Breast epithelium (tissue), 3 donors: ENCODE measurements at regions not wholly inside any gene's neighbourhood (a gene's known extent, or its start where the extent isn't known, plus 50 kb on each side); places are given as distances from the start of the nearest gene placed in this dataset.

Experiments
- POLR2A ChIP-seq: fragments of 450-650 bp; IDR thresholded peaks from one replicate; pipeline ENCODE4 v1.6.1; 2016; ENCODE audit warnings: antibody characterized with exemption, mild to moderate bottlenecking, moderate library complexity
- TF ChIP-seq, protein P1 (sequence below), 3 donors: fragments of 450-650 bp; IDR thresholded peaks; one replicate each; pipeline ENCODE4 v1.5.1; 2016 to 2017; ENCODE audit warnings: antibody characterized with exemption in 3 of 3, mild to moderate bottlenecking in 3 of 3, moderate library complexity in 3 of 3

DNA sequence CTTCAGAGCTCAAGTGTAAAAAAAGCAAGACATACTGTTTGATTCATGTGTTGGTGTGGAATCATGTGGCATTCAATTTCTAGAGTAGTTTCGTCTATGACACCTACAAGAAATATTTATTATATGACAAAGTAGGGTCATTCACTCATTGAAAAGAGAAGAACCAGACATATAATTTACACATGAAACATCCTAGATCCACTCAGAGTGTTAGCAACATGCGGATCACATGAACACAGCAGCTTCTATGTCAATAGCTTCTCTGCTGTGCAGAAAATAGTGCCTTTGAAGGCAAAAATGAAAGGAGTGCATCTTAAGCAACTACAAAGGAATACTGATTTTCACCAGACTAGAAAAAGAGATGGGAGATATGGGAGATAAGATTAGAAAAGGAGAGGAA is 569.8 kb downstream of the RPS29 start:
- TF ChIP-seq, protein P1, sequence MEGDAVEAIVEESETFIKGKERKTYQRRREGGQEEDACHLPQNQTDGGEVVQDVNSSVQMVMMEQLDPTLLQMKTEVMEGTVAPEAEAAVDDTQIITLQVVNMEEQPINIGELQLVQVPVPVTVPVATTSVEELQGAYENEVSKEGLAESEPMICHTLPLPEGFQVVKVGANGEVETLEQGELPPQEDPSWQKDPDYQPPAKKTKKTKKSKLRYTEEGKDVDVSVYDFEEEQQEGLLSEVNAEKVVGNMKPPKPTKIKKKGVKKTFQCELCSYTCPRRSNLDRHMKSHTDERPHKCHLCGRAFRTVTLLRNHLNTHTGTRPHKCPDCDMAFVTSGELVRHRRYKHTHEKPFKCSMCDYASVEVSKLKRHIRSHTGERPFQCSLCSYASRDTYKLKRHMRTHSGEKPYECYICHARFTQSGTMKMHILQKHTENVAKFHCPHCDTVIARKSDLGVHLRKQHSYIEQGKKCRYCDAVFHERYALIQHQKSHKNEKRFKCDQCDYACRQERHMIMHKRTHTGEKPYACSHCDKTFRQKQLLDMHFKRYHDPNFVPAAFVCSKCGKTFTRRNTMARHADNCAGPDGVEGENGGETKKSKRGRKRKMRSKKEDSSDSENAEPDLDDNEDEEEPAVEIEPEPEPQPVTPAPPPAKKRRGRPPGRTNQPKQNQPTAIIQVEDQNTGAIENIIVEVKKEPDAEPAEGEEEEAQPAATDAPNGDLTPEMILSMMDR (IDR thresholded peaks at IDR 0.05) = no peak
- no peak for TF ChIP-seq POLR2A
